Vagina (tissue), 2 donors: ENCODE measurements at regions not wholly inside any gene's neighbourhood (a gene's known extent, or its start where the extent isn't known, plus 50 kb on each side); places are given as distances from the start of the nearest gene placed in this dataset.

Source experiments
- CTCF ChIP-seq, 3 experiments: fragments of 450-650 bp in 2 of 3; fragments of 200-600 bp in 1 of 3; sonication (generic) in 1 of 3; IDR thresholded peaks; one replicate each; pipeline ENCODE4 v1.5.1; 2017 to 2019; ENCODE audit warnings: antibody characterized with exemption in 3 of 3, mild to moderate bottlenecking in 2 of 3, moderate library complexity in 2 of 3
- POLR2A ChIP-seq, 2 donors: fragments of 450-650 bp; IDR thresholded peaks; one replicate each; pipeline ENCODE4 v1.6.1; 2017; ENCODE audit warnings: antibody characterized with exemption in 2 of 2, mild to moderate bottlenecking in 2 of 2, moderate library complexity in 2 of 2
- POLR2AphosphoS5 ChIP-seq, 2 donors: sonication (generic); formaldehyde crosslinking; IDR thresholded peaks; one replicate each; pipeline ENCODE4 v1.9.0; 2017; ENCODE audit warnings: antibody characterized with exemption in 2 of 2, mild to moderate bottlenecking in 2 of 2, low read depth in 1 of 2; ENCODE audit not compliant: insufficient read depth in 1 of 2

- TF ChIP-seq CTCF (IDR thresholded peaks at IDR 0.05) (no peak), POLR2AphosphoS5 (IDR thresholded peaks at IDR 0.05; ENCODE audit: insufficient read depth in 1 of 2, low read depth in 1 of 2) (no peak), POLR2A (IDR thresholded peaks at IDR 0.05) (no peak)
These were observed 1110.4 kb downstream of the BRD1 start for GRCh38 chr22:48717076-48717810.
